H1 (cell line): ENCODE measurements at regions not wholly inside any gene's neighbourhood (a gene's known extent, or its start where the extent isn't known, plus 50 kb on each side); places are given as distances from the start of the nearest gene placed in this dataset.
A peak's percentile ranks its signal among the peaks of the same experiment; 100 is the strongest.

Experiments
- CTCF ChIA-PET: fragments of 300-600 bp; sonication (Branson Sonifier 250); formaldehyde crosslinking; loops from one replicate; lab custom pipeline; 2021; ENCODE audit not compliant: partially characterized antibody; lab: Charles Lee
- POLR2A ChIA-PET: fragments of 300-600 bp; sonication (Branson Sonifier 250); formaldehyde crosslinking; loops from one replicate; lab custom pipeline; 2021; ENCODE audit warnings: inconsistent platforms; ENCODE audit not compliant: partially characterized antibody; lab: Charles Lee
- DNase-seq, 2 experiments: peaks; one replicate each; pipeline versions ENCODE4 v3.0.0 to v3.0.0-alpha.2; 2010 to 2022; ENCODE audit warnings: low spot score in 2 of 2, low read depth in 1 of 2, mixed read lengths in 1 of 2
- FAIRE-seq: peaks from 2 replicates; lab custom pipeline; 2011; peaks lifted over from hg19 to GRCh38; lab: Jason Lieb, UNC
- H2AFZ ChIP-seq: 2 replicates; pipeline ENCODE4 v1.8.1; 2012; ENCODE audit warnings: low read length, inconsistent platforms
- H2AK5ac ChIP-seq: 2 replicates; pipeline ENCODE4 v1.6.1; 2013; ENCODE audit warnings: low read depth, low read length
- H2BK120ac ChIP-seq: replicated peaks from 2 replicates; pipeline ENCODE3; 2013; ENCODE audit warnings: low read depth, low read length, inconsistent platforms
- H2BK12ac ChIP-seq: 2 replicates; pipeline ENCODE4 v1.6.1; 2013; ENCODE audit warnings: low read depth, low read length
- H2BK15ac ChIP-seq: 2 replicates; pipeline ENCODE4 v1.6.1; 2013; ENCODE audit warnings: low read length
- H2BK20ac ChIP-seq: 2 replicates; pipeline ENCODE4 v1.6.1; 2013; ENCODE audit warnings: low read length
- H2BK5ac ChIP-seq: 2 replicates; pipeline ENCODE4 v1.6.1; 2013; ENCODE audit warnings: low read depth, low read length
- H3K14ac ChIP-seq: 2 replicates; pipeline ENCODE4 v1.6.1; 2013; ENCODE audit warnings: inconsistent platforms; ENCODE audit not compliant: insufficient read length
- H3K18ac ChIP-seq: 2 replicates; pipeline ENCODE4 v1.6.1; 2013; ENCODE audit warnings: low read length; ENCODE audit errors: extremely low read depth
- H3K23ac ChIP-seq: 2 replicates; pipeline ENCODE4 v1.6.1; 2013; ENCODE audit warnings: inconsistent platforms; ENCODE audit not compliant: insufficient read length
- H3K23me2 ChIP-seq: 2 replicates; pipeline ENCODE4 v1.6.1; 2013; ENCODE audit warnings: low read depth, low read length
- H3K27ac ChIP-seq: 2 replicates; pipeline ENCODE4 v1.6.1; 2011; ENCODE audit warnings: low read depth, low read length, inconsistent platforms
- H3K27me3 ChIP-seq, 4 experiments: replicated peaks in 1 of 4; 1 replicate in 1 of 4; 2 replicates in 3 of 4; pipeline versions ENCODE4 v1.6.1 to v1.8.1; 2011 to 2013; ENCODE audit warnings: low read length in 3 of 4, mild to moderate bottlenecking in 3 of 4, inconsistent platforms in 2 of 4, mixed read lengths in 2 of 4, moderate library complexity in 1 of 4; ENCODE audit not compliant: control insufficient read depth in 3 of 4, insufficient read depth in 3 of 4; ENCODE audit errors: extremely low read depth in 1 of 4
- H3K36me3 ChIP-seq, 4 experiments: 2 replicates each; pipeline versions ENCODE4 v1.6.1 to v1.8.1; 2011 to 2013; ENCODE audit warnings: mild to moderate bottlenecking in 4 of 4, low read length in 3 of 4, moderate library complexity in 2 of 4, control low read depth in 1 of 4, inconsistent platforms in 1 of 4; ENCODE audit not compliant: insufficient read depth in 4 of 4, control insufficient read depth in 2 of 4
- H3K4ac ChIP-seq: replicated peaks from 2 replicates; pipeline ENCODE3; 2013; ENCODE audit warnings: low read length, low read depth, mixed read lengths, inconsistent platforms; ENCODE audit not compliant: insufficient read length
- H3K4me1 ChIP-seq, 4 experiments: replicated peaks in 1 of 4; 1 replicate in 1 of 4; 2 replicates in 3 of 4; pipeline versions ENCODE4 v1.6.1 to v1.8.1; 2011 to 2013; ENCODE audit warnings: low read length in 3 of 4, inconsistent platforms in 2 of 4, mixed read lengths in 1 of 4; ENCODE audit not compliant: insufficient read depth in 4 of 4, control insufficient read depth in 3 of 4
- H3K4me2 ChIP-seq, 2 experiments: 2 replicates each; pipeline versions ENCODE4 v1.6.1 to v1.8.1; 2011 to 2013; ENCODE audit warnings: low read depth in 2 of 2, low read length in 2 of 2, control low read depth in 1 of 2, inconsistent platforms in 1 of 2, mild to moderate bottlenecking in 1 of 2; ENCODE audit not compliant: insufficient read depth in 1 of 2
- H3K4me3 ChIP-seq, 4 experiments: fragments of 200-600, 300-600 bp in 1 of 4; sonication (generic), shearing (Covaris generic), sonication (Bioruptor Twin) in 1 of 4; 2 replicates each; pipeline versions ENCODE4 v1.5.1 to v1.8.1; 2011 to 2016; ENCODE audit warnings: low read length in 4 of 4, low read depth in 3 of 4, control low read depth in 2 of 4, inconsistent platforms in 2 of 4, mild to moderate bottlenecking in 2 of 4, mixed read lengths in 1 of 4, moderate library complexity in 1 of 4; ENCODE audit not compliant: insufficient read depth in 2 of 4; ENCODE audit errors: extremely low read depth in 1 of 4
- H3K56ac ChIP-seq: replicated peaks from 2 replicates; pipeline ENCODE3; 2013; ENCODE audit warnings: low read depth, mild to moderate bottlenecking, mixed read lengths, low read length, inconsistent platforms; ENCODE audit not compliant: insufficient read length
- H3K79me1 ChIP-seq: 2 replicates; pipeline ENCODE4 v1.6.1; 2013; ENCODE audit warnings: low read depth, low read length, control low read depth
- H3K79me2 ChIP-seq, 2 experiments: 2 replicates each; pipeline versions ENCODE4 v1.6.1 to v1.8.1; 2012 to 2013; ENCODE audit warnings: low read length in 2 of 2, mild to moderate bottlenecking in 2 of 2, inconsistent platforms in 1 of 2; ENCODE audit not compliant: insufficient read depth in 2 of 2, control insufficient read depth in 1 of 2
- H3K9ac ChIP-seq, 4 experiments: replicated peaks in 1 of 4; 1 replicate in 1 of 4; 2 replicates in 3 of 4; pipeline versions ENCODE4 v1.6.1 to v1.8.1; 2011 to 2013; ENCODE audit warnings: low read depth in 3 of 4, low read length in 3 of 4, control low read depth in 2 of 4, mild to moderate bottlenecking in 2 of 4, moderate library complexity in 2 of 4, inconsistent platforms in 1 of 4; ENCODE audit errors: extremely low read depth in 1 of 4
- H3K9me3 ChIP-seq, 2 experiments: 2 replicates each; pipeline versions ENCODE4 v1.6.1 to v1.8.1; 2012 to 2013; ENCODE audit warnings: mild to moderate bottlenecking in 2 of 2, moderate library complexity in 2 of 2, control low read depth in 1 of 2, inconsistent platforms in 1 of 2, low read depth in 1 of 2, low read length in 1 of 2, mixed read lengths in 1 of 2; ENCODE audit not compliant: insufficient read depth in 2 of 2
- H4K20me1 ChIP-seq, 2 experiments: replicated peaks in 1 of 2; 2 replicates each; pipeline versions ENCODE3 to v1.8.1; 2011 to 2013; ENCODE audit warnings: inconsistent platforms in 2 of 2, low read length in 2 of 2, mild to moderate bottlenecking in 1 of 2; ENCODE audit not compliant: insufficient read depth in 2 of 2, control insufficient read depth in 1 of 2
- H4K5ac ChIP-seq: 2 replicates; pipeline ENCODE4 v1.6.1; 2013; ENCODE audit warnings: low read length, low read depth, mixed read lengths, inconsistent platforms; ENCODE audit not compliant: insufficient read length
- H4K8ac ChIP-seq: 2 replicates; pipeline ENCODE4 v1.8.0; 2013; ENCODE audit warnings: mild to moderate bottlenecking, moderate library complexity, low read length, inconsistent platforms; ENCODE audit not compliant: insufficient read depth; ENCODE audit errors: extremely low read depth
- H4K91ac ChIP-seq: replicated peaks from 2 replicates; pipeline ENCODE3; 2013; ENCODE audit warnings: low read length, mixed read lengths, inconsistent platforms; ENCODE audit not compliant: insufficient read length
- CTBP2 ChIP-seq: IDR thresholded peaks from 2 replicates; pipeline ENCODE4 v1.7.0; 2011; ENCODE audit warnings: borderline replicate concordance, mild to moderate bottlenecking, moderate library complexity, mixed read lengths, low read length; ENCODE audit not compliant: insufficient read depth, insufficient read length
- KDM1A ChIP-seq: fragments of 200-600, 300-600 bp; sonication (generic); IDR thresholded peaks from 2 replicates; pipeline ENCODE4 v1.7.1; 2016; ENCODE audit warnings: mild to moderate bottlenecking, low read length, borderline replicate concordance
- POU5F1 ChIP-seq: IDR thresholded peaks from 2 replicates; pipeline ENCODE4 v1.6.1; 2011; ENCODE audit warnings: low read depth, mild to moderate bottlenecking, low read length, moderate library complexity
- TAF7 ChIP-seq: optimal IDR thresholded peaks from 2 replicates; pipeline ENCODE3; 2011; ENCODE audit warnings: low read depth, mild to moderate bottlenecking, inconsistent platforms, low read length, moderate library complexity, borderline replicate concordance
- WGBS, 2 experiments: shearing (Covaris generic) in 1 of 2; methylation state at CpG; one replicate each; pipeline versions ENCODE4 v1.1.6 to v1.1.7; 2013 to 2015; ENCODE audit warnings: low lambda C conversion rate in 2 of 2, mixed read lengths in 2 of 2, inconsistent platforms in 1 of 2, low coverage in 1 of 2, missing lambda C conversion rate in 1 of 2; ENCODE audit not compliant: insufficient replicate concordance in 2 of 2, insufficient coverage in 1 of 2, insufficient read length in 1 of 2; ENCODE audit errors: extremely low coverage in 1 of 2, missing lambda C conversion rate in 1 of 2; 5-methylcytosine and 5-hydroxymethylcytosine counted together

DNA sequence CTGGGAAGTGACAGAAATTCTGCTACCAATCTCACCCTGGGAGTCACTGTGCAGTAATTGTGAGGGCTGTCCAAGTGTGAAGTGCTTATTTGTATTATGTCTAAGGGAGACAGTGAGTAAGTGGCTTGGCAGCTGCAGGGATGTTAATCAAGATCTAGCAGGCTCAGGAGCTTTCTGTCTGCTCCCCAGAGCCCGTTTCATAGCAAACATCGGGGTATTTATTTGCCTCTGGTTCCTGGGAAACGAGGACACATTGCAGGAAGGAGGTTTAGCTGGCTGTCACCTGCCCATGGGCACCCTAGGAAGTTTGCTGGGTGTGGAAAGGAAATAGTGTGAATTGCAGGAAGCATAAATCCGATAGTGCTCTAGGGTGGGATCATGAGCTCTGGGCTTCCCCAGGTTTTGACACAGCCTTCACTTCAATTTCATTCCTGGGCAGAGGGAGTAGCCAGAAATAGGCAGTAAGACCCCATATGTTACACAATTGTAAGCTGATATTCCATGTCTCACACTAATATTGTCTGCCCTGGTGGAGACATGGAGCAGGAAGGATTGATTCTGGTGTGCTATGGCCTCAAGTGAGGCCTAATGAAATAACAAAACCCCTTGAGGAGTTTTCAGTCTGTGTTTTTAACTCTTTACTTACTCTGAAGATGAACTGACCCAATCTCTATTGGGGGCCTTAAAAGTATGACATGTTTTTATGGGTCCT lies 74.1 kb upstream of the MITF start:
- H2BK12ac ChIP-seq, result no peak overlapping the region
- no peak overlapping the region for H3K56ac ChIP-seq
- no peaks in the 10 kb centered on the region for H3K27me3 ChIP-seq
- H2AFZ ChIP-seq, result peak overlapping the region; percentile 33; the same call in 1 of the 2 replicates
- H3K27ac ChIP-seq, result no peak overlapping the region
- no peak for DNase-seq
- no peak for FAIRE-seq
- H3K4me1 ChIP-seq, result no peaks in the 10 kb centered on the region
- H2BK5ac ChIP-seq, result no peak overlapping the region
- H2AK5ac ChIP-seq, result no peak overlapping the region
- H3K36me3 ChIP-seq, result no peaks in the 10 kb centered on the region; a peak in 1 of 8 replicates
- no peak overlapping the region for H4K91ac ChIP-seq
- H4K8ac ChIP-seq, result peak overlapping the region; percentile 57; the same call in 1 of the 2 replicates
- no peak overlapping the region for H3K4me3 ChIP-seq
- no peak overlapping the region for H3K18ac ChIP-seq
- H3K79me1 ChIP-seq, result no peaks in the 10 kb centered on the region
- no peak overlapping the region for H3K4ac ChIP-seq
- 82% methylated on average over 4 of the region's 4 CpGs; no CpG with 5 or more reads in 1 of the 2 experiments for WGBS, 2 experiments
- no peak overlapping the region for H4K5ac ChIP-seq
- H2BK15ac ChIP-seq, result no peak overlapping the region
- H3K9me3 ChIP-seq, result peaks cover 0 to 8% of the 10 kb centered on the region in 2 experiments; a peak in 2 of 4 replicates
- H3K4me2 ChIP-seq, result no peak overlapping the region
- ChIA-PET CTCF (interaction anchor here (0.6 to 1.7 kb wide), 6 partner anchors 11 to 504 kb away, joined by 3 to 8 read pairs (median 4); no protein-coding TSS in a partner anchor), POLR2A (no interaction called here)
- H3K23me2 ChIP-seq, result no peaks in the 10 kb centered on the region
- no peaks in the 10 kb centered on the region for H4K20me1 ChIP-seq
- peak overlapping the region; percentile 80 for H3K14ac ChIP-seq
- H2BK20ac ChIP-seq, result no peak overlapping the region
- H3K23ac ChIP-seq, result no peak overlapping the region
- no peaks in the 10 kb centered on the region for H3K79me2 ChIP-seq
- no peak overlapping the region for H2BK120ac ChIP-seq
- TF ChIP-seq KDM1A, result no peak
- TF ChIP-seq TAF7, result no peak
- no peak for TF ChIP-seq CTBP2
- TF ChIP-seq POU5F1, result no peak
- no peak overlapping the region for H3K9ac ChIP-seq
